SK-N-SH (cell line): ENCODE measurements at regions not wholly inside any gene's neighbourhood (a gene's known extent, or its start where the extent isn't known, plus 50 kb on each side); places are given as distances from the start of the nearest gene placed in this dataset.

Experiments
- CTCF ChIA-PET: fragments of 300-600, 350-600 bp; formaldehyde crosslinking; extraction: SDS; loops from one replicate; lab custom pipeline; 2021; lab: Yijun Ruan, JAX
- POLR2A ChIA-PET: fragments of 350-600 bp; sonication (Branson Sonifier 250); formaldehyde crosslinking; extraction: SDS; loops from one replicate; lab custom pipeline; 2020; ENCODE audit warnings: antibody characterized with exemption, inconsistent platforms; lab: Yijun Ruan, JAX
- DNase-seq: peaks from one replicate; pipeline ENCODE4 v3.0.0; 2012
- H2AFZ ChIP-seq: fragments of 200-600 bp; sonication (generic); 2 replicates; pipeline ENCODE4 v1.8.1; 2016; ENCODE audit warnings: antibody characterized with exemption, mild to moderate bottlenecking, low read depth
- H3F3A ChIP-seq: fragments of 200-600 bp; sonication (generic); replicated peaks from 2 replicates; pipeline ENCODE3; 2016; ENCODE audit warnings: antibody characterized with exemption, mild to moderate bottlenecking; ENCODE audit not compliant: insufficient read depth
- H3K27ac ChIP-seq, 2 experiments: fragments of 200-500 bp in 1 of 2; fragments of 200-600 bp in 1 of 2; sonication (Bioruptor generic) in 1 of 2; sonication (generic), shearing (Covaris generic) in 1 of 2; 2 replicates each; pipeline versions ENCODE4 v1.5.1 to v1.6.1; 2014 to 2016; ENCODE audit warnings: low read depth in 2 of 2, inconsistent platforms in 1 of 2, low read length in 1 of 2, mild to moderate bottlenecking in 1 of 2, mixed read lengths in 1 of 2
- H3K27me3 ChIP-seq: fragments of 200-600 bp; sonication (generic), shearing (Covaris generic); 2 replicates; pipeline ENCODE4 v1.6.1; 2016; ENCODE audit warnings: mixed run types; ENCODE audit not compliant: insufficient read depth
- H3K36me3 ChIP-seq, 2 experiments: fragments of 200-500 bp in 1 of 2; fragments of 200-600 bp in 1 of 2; sonication (Bioruptor generic) in 1 of 2; sonication (generic) in 1 of 2; replicated peaks in 1 of 2; 2 replicates each; pipeline versions ENCODE3 to v1.5.1; 2014 to 2016; ENCODE audit warnings: low read length in 1 of 2, mild to moderate bottlenecking in 1 of 2; ENCODE audit not compliant: insufficient read depth in 2 of 2, control insufficient read depth in 1 of 2
- H3K4me1 ChIP-seq, 2 experiments: fragments of 200-500 bp in 1 of 2; fragments of 200-600 bp in 1 of 2; sonication (Bioruptor generic) in 1 of 2; sonication (generic), shearing (Covaris generic) in 1 of 2; 2 replicates each; pipeline versions ENCODE4 v1.5.1 to v1.6.1; 2014 to 2016; ENCODE audit warnings: low read depth in 1 of 2, low read length in 1 of 2, mixed run types in 1 of 2; ENCODE audit not compliant: insufficient read depth in 2 of 2, control insufficient read depth in 1 of 2
- H3K4me2 ChIP-seq: fragments of 200-600 bp; sonication (generic), shearing (Covaris generic); 2 replicates; pipeline ENCODE4 v1.6.1; 2017; ENCODE audit warnings: mixed run types
- H3K4me3 ChIP-seq, 2 experiments: fragments of 200-500 bp in 1 of 2; fragments of 200-600 bp in 1 of 2; sonication (Bioruptor generic) in 1 of 2; sonication (generic), shearing (Covaris generic) in 1 of 2; 2 replicates each; pipeline versions ENCODE4 v1.5.1 to v1.8.1; 2014 to 2016; ENCODE audit warnings: low read depth in 2 of 2, inconsistent platforms in 1 of 2, low read length in 1 of 2, mild to moderate bottlenecking in 1 of 2, mixed read lengths in 1 of 2, moderate library complexity in 1 of 2
- H3K79me2 ChIP-seq: fragments of 200-600 bp; sonication (generic); 2 replicates; pipeline ENCODE4 v1.8.1; 2017; ENCODE audit warnings: mild to moderate bottlenecking; ENCODE audit not compliant: insufficient read depth
- H3K9ac ChIP-seq: fragments of 200-600 bp; sonication (generic); 2 replicates; pipeline ENCODE4 v1.6.1; 2017; ENCODE audit warnings: mixed run types
- H3K9me2 ChIP-seq: fragments of 200-600 bp; sonication (generic); 2 replicates; pipeline ENCODE4 v1.6.1; 2017; ENCODE audit warnings: mixed run types
- H3K9me3 ChIP-seq: fragments of 200-600 bp; sonication (generic); 2 replicates; pipeline ENCODE4 v1.6.1; 2017; ENCODE audit warnings: mixed run types, mild to moderate bottlenecking, moderate library complexity
- H4K20me1 ChIP-seq: fragments of 200-600 bp; sonication (generic); 2 replicates; pipeline ENCODE4 v1.6.1; 2017; ENCODE audit warnings: mild to moderate bottlenecking, mixed run types; ENCODE audit not compliant: insufficient read depth
- CHD2 ChIP-seq: fragments of 150-350 bp; IDR thresholded peaks from 2 replicates; pipeline ENCODE4 v1.6.1; 2018; ENCODE audit warnings: low read length; ENCODE audit not compliant: partially characterized antibody
- CTCF ChIP-seq: fragments of 200-600 bp; sonication (generic); IDR thresholded peaks from 2 replicates; pipeline ENCODE4 v1.6.1; 2017; ENCODE audit warnings: antibody characterized with exemption, mild to moderate bottlenecking, moderate library complexity
- EZH2phosphoT487 ChIP-seq: fragments of 200-600 bp; sonication (generic); IDR thresholded peaks from 2 replicates; pipeline ENCODE4 v1.6.1; 2017; ENCODE audit warnings: low read depth, mixed run types, mild to moderate bottlenecking, antibody characterized with exemption, moderate library complexity, borderline replicate concordance
- FOSL2 ChIP-seq: IDR thresholded peaks from 2 replicates; pipeline ENCODE4 v1.4.0; 2012; ENCODE audit warnings: low read depth, mild to moderate bottlenecking, moderate library complexity, borderline replicate concordance
- FOXJ3 ChIP-seq: sonication (generic); formaldehyde crosslinking; IDR thresholded peaks from 2 replicates; pipeline ENCODE4 v1.5.1; 2020; ENCODE audit warnings: mild to moderate bottlenecking, missing genetic modification reagents
- FOXM1 ChIP-seq: IDR thresholded peaks from 2 replicates; pipeline ENCODE4 v1.4.0; 2012; ENCODE audit warnings: low read depth, mild to moderate bottlenecking
- GABPA ChIP-seq: IDR thresholded peaks from 2 replicates; pipeline ENCODE4 v1.4.0; 2012; ENCODE audit warnings: low read depth, mild to moderate bottlenecking
- IRF3 ChIP-seq: fragments of 150-350 bp; IDR thresholded peaks from 2 replicates; pipeline ENCODE4 v1.6.1; 2016; ENCODE audit warnings: mild to moderate bottlenecking, low read depth, low read length
- JUND ChIP-seq: IDR thresholded peaks from 2 replicates; pipeline ENCODE4 v1.4.0; 2012
- MXI1 ChIP-seq: IDR thresholded peaks from 2 replicates; pipeline ENCODE4 v1.6.1; 2012; ENCODE audit warnings: mild to moderate bottlenecking, low read depth, low read length, improper control_type of control experiment
- NFIC ChIP-seq: IDR thresholded peaks from 2 replicates; pipeline ENCODE4 v1.4.0; 2012; ENCODE audit warnings: borderline replicate concordance
- POLR2AphosphoS5 ChIP-seq: IDR thresholded peaks from 2 replicates; pipeline ENCODE4 v1.6.1; 2012; ENCODE audit warnings: low read depth, low read length
- RAD21 ChIP-seq: IDR thresholded peaks from 2 replicates; pipeline ENCODE4 v1.6.1; 2012; ENCODE audit warnings: mild to moderate bottlenecking, low read length
- RCOR1 ChIP-seq: fragments of 150-350 bp; IDR thresholded peaks from 2 replicates; pipeline ENCODE4 v1.6.1; 2017; ENCODE audit warnings: antibody characterized with exemption, low read length
- RFX5 ChIP-seq: IDR thresholded peaks from 2 replicates; pipeline ENCODE4 v1.6.1; 2012; ENCODE audit warnings: mild to moderate bottlenecking, improper control_type of control experiment, low read length
- SMC3 ChIP-seq: IDR thresholded peaks from 2 replicates; pipeline ENCODE4 v1.6.1; 2012; ENCODE audit warnings: low read depth, low read length, improper control_type of control experiment
- TAF1 ChIP-seq: IDR thresholded peaks from 2 replicates; pipeline ENCODE4 v1.6.1; 2012; ENCODE audit warnings: low read depth, mild to moderate bottlenecking, low read length, moderate library complexity, borderline replicate concordance
- TEAD4 ChIP-seq: IDR thresholded peaks from 2 replicates; pipeline ENCODE4 v1.4.0; 2012; ENCODE audit warnings: mild to moderate bottlenecking, borderline replicate concordance; ENCODE audit not compliant: insufficient read depth
- YY1 ChIP-seq: IDR thresholded peaks from 2 replicates; pipeline ENCODE4 v1.4.0; 2012; ENCODE audit warnings: low read depth, mild to moderate bottlenecking
- WGBS: methylation state at CpG from one replicate; pipeline ENCODE4 v1.1.6; 2017; ENCODE audit warnings: low lambda C conversion rate; 5-methylcytosine and 5-hydroxymethylcytosine counted together
- TF ChIP-seq, protein P1 (sequence below): IDR thresholded peaks from 2 replicates; pipeline ENCODE4 v1.4.0; 2012; ENCODE audit warnings: low read depth, borderline replicate concordance
- TF ChIP-seq, protein P2 (sequence below): IDR thresholded peaks from 2 replicates; pipeline ENCODE4; 2012

DNA sequence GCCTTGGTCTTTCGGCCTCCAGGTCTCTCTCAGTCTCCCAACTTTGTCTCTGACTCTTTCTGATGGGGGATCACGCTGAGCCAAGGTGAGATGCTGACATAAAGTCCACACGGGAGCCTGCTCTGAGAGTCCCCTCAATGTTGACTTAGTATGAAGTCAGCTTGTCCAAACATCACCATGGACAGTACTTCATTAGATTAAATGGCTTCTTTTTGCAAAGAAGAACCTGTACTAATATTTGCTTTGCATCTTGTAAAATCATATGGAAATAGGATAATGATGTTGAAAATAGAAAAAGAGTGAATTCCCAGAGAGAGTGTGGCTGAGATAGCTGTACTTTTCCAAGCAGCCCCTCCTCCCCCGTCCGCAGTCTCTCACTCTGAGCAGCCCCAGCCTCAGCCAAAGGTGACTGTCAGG lies 56.7 kb upstream of the SIAH1 start:
- ChIA-PET CTCF (no interaction called here), POLR2A (no interaction called here)
- H3K27ac ChIP-seq = no peak overlapping the region
- 61% methylated on average over 5 of the region's 5 CpGs for WGBS
- H3K9me2 ChIP-seq = no peaks in the 10 kb centered on the region
- no peaks in the 10 kb centered on the region for H3K36me3 ChIP-seq
- H3K4me3 ChIP-seq = no peak overlapping the region
- TF ChIP-seq, protein P1, sequence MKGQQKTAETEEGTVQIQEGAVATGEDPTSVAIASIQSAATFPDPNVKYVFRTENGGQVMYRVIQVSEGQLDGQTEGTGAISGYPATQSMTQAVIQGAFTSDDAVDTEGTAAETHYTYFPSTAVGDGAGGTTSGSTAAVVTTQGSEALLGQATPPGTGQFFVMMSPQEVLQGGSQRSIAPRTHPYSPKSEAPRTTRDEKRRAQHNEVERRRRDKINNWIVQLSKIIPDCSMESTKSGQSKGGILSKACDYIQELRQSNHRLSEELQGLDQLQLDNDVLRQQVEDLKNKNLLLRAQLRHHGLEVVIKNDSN = no peak
- TF ChIP-seq TEAD4 (no peak), CHD2 (no peak), RFX5 (no peak), TAF1 (no peak), FOXM1 (no peak), EZH2phosphoT487 (no peak), YY1 (no peak), FOSL2 (no peak), NFIC (no peak), MXI1 (no peak)
- H3K9ac ChIP-seq = no peak overlapping the region
- H3K4me1 ChIP-seq = 0 out of 4 replicates have a peak, but pooled peaks cover 0 to 7% of the 10 kb centered on the region in 2 experiments
- H4K20me1 ChIP-seq = no peaks in the 10 kb centered on the region
- H3F3A ChIP-seq = peaks cover 8% of the 10 kb centered on the region
- H3K79me2 ChIP-seq = no peaks in the 10 kb centered on the region
- no peak overlapping the region for H3K4me2 ChIP-seq
- no peaks in the 10 kb centered on the region for H3K27me3 ChIP-seq
- no peak overlapping the region for H2AFZ ChIP-seq
- DNase-seq = no peak
- no peaks in the 10 kb centered on the region for H3K9me3 ChIP-seq

- WGBS = 79% methylated on average over 6 of the region's 6 CpGs
- DNase-seq = no peak
- Histone ChIP-seq H3K4me2 (no peak overlapping the region), H2AFZ (no peak overlapping the region), H3K4me3 (no peak overlapping the region), H3K9me3 (no peaks in the 10 kb centered on the region), H3K27ac (no peak overlapping the region), H3K36me3 (no peaks in the 10 kb centered on the region), H3K9ac (no peak overlapping the region), H3K79me2 (no peaks in the 10 kb centered on the region), H4K20me1 (no peaks in the 10 kb centered on the region)
- CTCF ChIA-PET = no interaction called here
- POLR2A ChIA-PET = no interaction called here
- TF ChIP-seq FOXM1 = no peak
- no peak for TF ChIP-seq POLR2AphosphoS5
- TF ChIP-seq YY1 = no peak
- no peak for TF ChIP-seq FOXJ3 (CRISPR knock-in tag)
- no peak for TF ChIP-seq TEAD4
- TF ChIP-seq CTCF = no peak
- no peak for TF ChIP-seq JUND
- TF ChIP-seq GABPA = no peak
- no peak for TF ChIP-seq TAF1
- no peak for TF ChIP-seq CHD2
- TF ChIP-seq RCOR1 = no peak
- no peak for TF ChIP-seq NFIC
- no peak for TF ChIP-seq IRF3
- TF ChIP-seq, protein P2, sequence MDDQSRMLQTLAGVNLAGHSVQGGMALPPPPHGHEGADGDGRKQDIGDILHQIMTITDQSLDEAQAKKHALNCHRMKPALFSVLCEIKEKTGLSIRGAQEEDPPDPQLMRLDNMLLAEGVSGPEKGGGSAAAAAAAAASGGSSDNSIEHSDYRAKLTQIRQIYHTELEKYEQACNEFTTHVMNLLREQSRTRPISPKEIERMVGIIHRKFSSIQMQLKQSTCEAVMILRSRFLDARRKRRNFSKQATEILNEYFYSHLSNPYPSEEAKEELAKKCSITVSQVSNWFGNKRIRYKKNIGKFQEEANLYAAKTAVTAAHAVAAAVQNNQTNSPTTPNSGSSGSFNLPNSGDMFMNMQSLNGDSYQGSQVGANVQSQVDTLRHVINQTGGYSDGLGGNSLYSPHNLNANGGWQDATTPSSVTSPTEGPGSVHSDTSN = no peak
- no peak for TF ChIP-seq RFX5
- TF ChIP-seq SMC3 = no peak
- TF ChIP-seq RAD21 = no peak
- TF ChIP-seq, all 33 proteins: peak for 0
- H3K27me3 ChIP-seq = no peaks in the 10 kb centered on the region
- H3F3A ChIP-seq = peaks cover 8% of the 10 kb centered on the region
- H3K9me2 ChIP-seq = no peaks in the 10 kb centered on the region
- H3K4me1 ChIP-seq = 0 out of 4 replicates have a peak, but pooled peaks cover 0 to 7% of the 10 kb centered on the region in 2 experiments
Measured at GRCh38 chr16:48441106-48441505, 55.9 kb upstream of the SIAH1 start.
